ENCODE measurements at regions not wholly inside any gene's neighbourhood (a gene's known extent, or its start where the extent isn't known, plus 50 kb on each side); places are given as distances from the start of the nearest gene placed in this dataset.

DNA sequence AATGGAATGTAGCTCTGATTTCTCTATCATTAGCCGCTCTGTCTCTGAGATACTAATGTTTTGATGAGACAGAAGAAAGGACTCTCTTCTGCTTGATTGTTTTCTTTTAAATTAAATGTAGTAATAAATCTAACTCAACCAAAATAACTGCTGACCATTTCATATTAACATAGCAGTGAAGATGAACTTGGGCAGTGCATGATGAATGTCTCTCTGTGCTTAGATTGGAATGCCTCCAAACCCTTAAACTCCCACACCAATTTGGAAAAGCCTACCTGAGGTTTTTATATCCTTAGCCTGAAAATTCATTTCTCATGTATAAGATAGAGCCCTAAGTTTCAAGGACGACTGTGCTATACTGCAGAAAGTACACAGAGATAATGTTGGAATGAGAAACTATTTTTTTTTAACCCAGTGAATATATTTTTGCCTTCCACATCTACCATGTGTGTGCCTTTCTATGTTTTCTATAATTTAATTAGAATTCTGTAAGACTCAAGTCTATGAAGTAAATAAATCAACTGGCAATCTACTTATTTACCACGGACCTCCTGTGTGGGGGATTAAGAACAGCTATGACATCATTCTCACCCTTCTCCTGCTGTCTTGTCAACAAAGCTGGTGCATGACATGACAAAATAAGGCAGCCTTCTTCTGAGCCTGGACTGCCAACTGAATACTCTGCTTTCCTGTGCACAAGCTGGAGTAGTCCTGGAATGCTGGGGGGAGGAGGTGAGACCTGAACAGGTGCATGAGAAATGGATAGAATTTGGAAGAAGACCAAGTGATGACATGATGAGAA lies 155.5 kb downstream of the FGF9 start:
- no peak overlapping the region for H3K4me3 Mint-ChIP-seq
- H3K36me3 Mint-ChIP-seq (ENCODE audit: low read depth) = no peaks in the 10 kb centered on the region
- peaks cover 35% of the 10 kb centered on the region for H3K4me1 Mint-ChIP-seq
- peak overlapping the region; percentile 82 to 89 (median 87) for H3K27ac Mint-ChIP-seq
- TF ChIP-seq, protein P1, sequence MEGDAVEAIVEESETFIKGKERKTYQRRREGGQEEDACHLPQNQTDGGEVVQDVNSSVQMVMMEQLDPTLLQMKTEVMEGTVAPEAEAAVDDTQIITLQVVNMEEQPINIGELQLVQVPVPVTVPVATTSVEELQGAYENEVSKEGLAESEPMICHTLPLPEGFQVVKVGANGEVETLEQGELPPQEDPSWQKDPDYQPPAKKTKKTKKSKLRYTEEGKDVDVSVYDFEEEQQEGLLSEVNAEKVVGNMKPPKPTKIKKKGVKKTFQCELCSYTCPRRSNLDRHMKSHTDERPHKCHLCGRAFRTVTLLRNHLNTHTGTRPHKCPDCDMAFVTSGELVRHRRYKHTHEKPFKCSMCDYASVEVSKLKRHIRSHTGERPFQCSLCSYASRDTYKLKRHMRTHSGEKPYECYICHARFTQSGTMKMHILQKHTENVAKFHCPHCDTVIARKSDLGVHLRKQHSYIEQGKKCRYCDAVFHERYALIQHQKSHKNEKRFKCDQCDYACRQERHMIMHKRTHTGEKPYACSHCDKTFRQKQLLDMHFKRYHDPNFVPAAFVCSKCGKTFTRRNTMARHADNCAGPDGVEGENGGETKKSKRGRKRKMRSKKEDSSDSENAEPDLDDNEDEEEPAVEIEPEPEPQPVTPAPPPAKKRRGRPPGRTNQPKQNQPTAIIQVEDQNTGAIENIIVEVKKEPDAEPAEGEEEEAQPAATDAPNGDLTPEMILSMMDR (IDR thresholded peaks at IDR 0.05; ENCODE audit: unreplicated experiment in 3 of 3) = no peak
- H3K9me3 Mint-ChIP-seq = peaks cover 3% of the 10 kb centered on the region
- H3K27me3 Mint-ChIP-seq (ENCODE audit: low read depth) = no peaks in the 10 kb centered on the region

DNA sequence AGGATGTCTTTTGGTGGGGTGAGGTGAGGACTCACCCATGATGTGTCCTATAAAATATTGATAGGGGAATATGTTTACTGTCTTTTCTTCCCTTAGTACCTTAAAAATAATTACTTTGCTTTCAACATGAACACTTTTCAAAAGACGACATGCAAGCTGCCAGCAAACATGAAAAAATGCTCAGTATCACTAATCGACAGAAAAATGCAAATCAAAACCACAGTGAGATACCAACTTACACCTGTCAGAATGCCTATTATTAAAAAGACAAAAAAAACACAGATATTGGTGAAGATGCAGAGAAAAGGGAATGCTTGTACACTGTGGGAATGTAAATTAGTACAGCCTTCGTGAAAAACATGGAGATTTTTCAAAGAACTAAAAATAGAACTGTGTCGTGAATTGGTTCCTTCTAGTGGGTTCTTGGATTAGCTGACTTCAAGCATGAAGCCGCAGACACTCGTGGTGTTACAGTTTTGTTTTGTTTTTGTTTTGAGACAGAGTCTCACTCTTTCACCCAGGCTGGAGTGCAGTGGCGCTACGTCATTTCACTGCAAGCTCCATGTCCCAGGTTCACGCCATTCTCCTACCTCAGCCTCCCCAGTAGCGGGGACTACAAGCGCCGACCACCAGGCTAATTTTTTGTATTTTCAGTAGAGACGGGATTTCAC lies 160.9 kb downstream of the FGF9 start:
- Mint-ChIP-seq H3K36me3 (ENCODE audit: low read depth) (no peaks in the 10 kb centered on the region), H3K27ac (no peak overlapping the region), H3K27me3 (ENCODE audit: low read depth) (no peaks in the 10 kb centered on the region)

DNA sequence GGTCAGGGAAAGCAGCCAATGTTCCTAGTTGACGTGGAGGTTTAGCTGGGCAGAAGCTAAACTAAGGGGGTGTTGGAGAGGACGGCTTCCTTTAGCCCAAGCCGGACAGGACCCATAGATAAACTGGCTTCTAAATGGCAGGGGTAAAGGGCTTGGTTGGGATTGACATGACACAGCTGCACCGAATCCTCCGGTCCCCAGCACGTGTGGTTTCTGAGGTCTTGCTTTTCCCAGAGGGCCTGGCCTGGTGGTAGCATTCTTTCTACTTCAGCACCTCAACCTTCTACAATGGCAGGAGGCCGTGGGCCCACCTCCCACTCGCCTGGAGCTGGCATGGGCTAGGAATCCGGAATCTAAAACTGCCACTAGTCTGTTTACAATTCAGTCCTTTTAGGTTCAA lies 163.0 kb downstream of the FGF9 start:
- Mint-ChIP-seq H3K4me1 (peaks cover 13% of the 10 kb centered on the region), H3K4me3 (no peak overlapping the region), H3K9me3 (peaks cover 4% of the 10 kb centered on the region), H3K36me3 (ENCODE audit: low read depth) (no peaks in the 10 kb centered on the region), H3K27ac (peak overlapping the region in 1 of 3 experiments; percentile 8), H3K27me3 (ENCODE audit: low read depth) (no peaks in the 10 kb centered on the region)
- TF ChIP-seq, protein P1 (IDR thresholded peaks at IDR 0.05; ENCODE audit: unreplicated experiment in 3 of 3) = no peak

More for the DNA sequence above, 160.9 kb downstream of the FGF9 start:
- no peak overlapping the region for H3K4me3 Mint-ChIP-seq
- TF ChIP-seq, protein P1 (IDR thresholded peaks at IDR 0.05; ENCODE audit: unreplicated experiment in 3 of 3) = no peak
- peaks cover 4% of the 10 kb centered on the region for H3K9me3 Mint-ChIP-seq
- H3K4me1 Mint-ChIP-seq = peaks cover 14% of the 10 kb centered on the region

DNA sequence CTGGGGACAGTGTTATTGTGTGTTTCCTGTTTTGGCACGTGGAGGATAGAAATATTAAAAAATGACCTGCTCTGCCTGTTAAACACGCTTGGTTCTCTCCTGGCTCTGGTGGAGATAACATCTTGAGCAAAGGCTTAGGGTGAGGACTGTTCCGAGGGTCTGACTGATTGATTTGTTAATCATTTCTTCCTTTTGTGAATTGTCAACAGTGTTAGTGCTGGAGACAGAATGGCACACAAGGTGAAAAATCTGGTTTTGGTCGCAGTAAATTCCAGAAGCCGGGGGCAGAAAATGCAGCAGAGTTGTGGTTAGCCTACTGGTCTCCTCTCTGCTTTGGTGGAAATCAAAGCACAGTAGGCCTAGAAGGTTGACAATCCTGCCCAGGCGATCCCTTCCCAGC lies 163.6 kb downstream of the FGF9 start:
- H3K9me3 Mint-ChIP-seq = peaks cover 4% of the 10 kb centered on the region
- H3K27me3 Mint-ChIP-seq (ENCODE audit: low read depth) = no peaks in the 10 kb centered on the region
- TF ChIP-seq, protein P1 (IDR thresholded peaks at IDR 0.05; ENCODE audit: unreplicated experiment in 3 of 3) = no peak
- no peaks in the 10 kb centered on the region for H3K36me3 Mint-ChIP-seq (ENCODE audit: low read depth)
- H3K4me3 Mint-ChIP-seq = no peak overlapping the region
- peak overlapping the region in 2 of 3 experiments; percentile 57 to 81 for H3K27ac Mint-ChIP-seq
- H3K4me1 Mint-ChIP-seq = peaks cover 13% of the 10 kb centered on the region

DNA sequence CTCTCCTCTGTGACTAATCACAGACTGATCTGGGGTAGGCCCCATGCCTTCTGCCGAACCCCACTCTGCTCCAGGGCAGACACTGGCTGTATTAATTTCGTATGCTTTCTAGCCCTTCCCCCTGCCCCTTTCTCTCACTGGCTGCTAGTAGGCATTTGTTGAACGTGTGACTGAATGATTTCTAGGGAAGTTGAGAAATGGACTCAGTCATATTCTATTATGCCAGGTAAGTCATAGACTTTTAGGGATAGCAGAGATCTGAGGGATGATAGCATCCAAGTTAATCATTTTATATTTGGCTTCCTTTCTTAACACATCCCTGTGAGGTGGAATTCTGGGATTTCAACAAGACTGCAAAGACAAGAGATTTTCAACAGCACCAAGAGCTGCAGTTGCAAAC lies 166.4 kb downstream of the FGF9 start:
- Mint-ChIP-seq H3K27me3 (ENCODE audit: low read depth) (no peaks in the 10 kb centered on the region), H3K4me3 (no peak overlapping the region), H3K9me3 (peaks cover 4% of the 10 kb centered on the region), H3K36me3 (ENCODE audit: low read depth) (no peaks in the 10 kb centered on the region), H3K27ac (peak overlapping the region in 1 of 3 experiments; percentile 42), H3K4me1 (peaks cover 13% of the 10 kb centered on the region)
- TF ChIP-seq, protein P1 (IDR thresholded peaks at IDR 0.05; ENCODE audit: unreplicated experiment in 3 of 3) = no peak

Measured in nephron (organoid).